ENCODE measurements at regions not wholly inside any gene's neighbourhood (a gene's known extent, or its start where the extent isn't known, plus 50 kb on each side); places are given as distances from the start of the nearest gene placed in this dataset.
"Not testable (repeated sequence)": the region's sequence is repeated elsewhere in the genome, so short reads cannot be mapped to it uniquely, and the experiment has no call there.

DNA sequence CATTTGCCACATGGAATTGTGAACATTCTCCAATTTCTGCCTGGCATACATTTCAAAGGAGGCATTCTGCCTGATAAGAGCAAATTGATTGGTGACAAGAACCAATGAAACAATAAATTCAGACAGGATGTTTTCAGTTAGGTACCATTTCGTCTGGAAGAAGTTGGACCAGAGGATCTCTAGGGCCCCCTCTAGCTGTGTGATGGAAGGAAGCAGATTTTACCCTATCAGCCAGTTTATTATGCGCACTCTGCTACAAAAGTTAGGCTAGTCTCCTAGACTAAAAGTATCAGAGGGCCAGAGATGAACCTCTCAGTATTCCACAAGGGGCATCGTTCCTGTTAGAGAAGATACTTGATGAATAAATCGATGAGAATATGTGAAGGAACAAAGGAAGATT lies 118.0 kb downstream of the BUB3 start:
- H3K27me3 ChIP-seq (replicated peaks in 1 of 2; ENCODE audit: control insufficient read depth in 2 of 2, extremely low read depth in 1 of 2, insufficient read depth in 2 of 2, low read length in 1 of 2), result peaks cover 7 to 12% of the 10 kb centered on the region in 2 experiments
- peaks cover 25 to 30% of the 10 kb centered on the region in 2 donors for H3K27me3 Mint-ChIP-seq
- no peaks in the 10 kb centered on the region for H3K9me3 ChIP-seq
- H3K36me3 ChIP-seq (ENCODE audit: control insufficient read depth in 2 of 2, extremely low read depth in 1 of 2, insufficient read depth in 1 of 2, low read length in 1 of 2), result no peaks in the 10 kb centered on the region
- ChIA-PET POLR2A (no interaction called here), CTCF (no interaction called here)
- DNase-seq (peak in 3 of 35 experiments; percentile 9 to 22 (median 11)), ATAC-seq (replicated peaks in 1 of 4) (no peak)
- peaks cover 23% of the 10 kb centered on the region for H3K36me3 Mint-ChIP-seq
- H3K27ac Mint-ChIP-seq, result no peak overlapping the region
- H3K27ac ChIP-seq (ENCODE audit: low read length), result no peak overlapping the region
- no peaks in the 10 kb centered on the region for H3K9me3 Mint-ChIP-seq
- peaks cover 0 to 5% (median 4%) of the 10 kb centered on the region in 3 donors for H3K4me1 Mint-ChIP-seq
- no peak overlapping the region for H3K4me3 ChIP-seq (ENCODE audit: control insufficient read depth in 1 of 2, extremely low read depth in 1 of 2, low read length in 1 of 2)
- no peak overlapping the region for H3K4me3 Mint-ChIP-seq
- 59% methylated on average over 3 of the region's 4 CpGs for WGBS (ENCODE audit: insufficient coverage)
- no peaks in the 10 kb centered on the region for H3K4me1 ChIP-seq (ENCODE audit: control insufficient read depth in 1 of 2, extremely low read depth in 1 of 2, insufficient read depth in 2 of 2, low read length in 2 of 2)

DNA sequence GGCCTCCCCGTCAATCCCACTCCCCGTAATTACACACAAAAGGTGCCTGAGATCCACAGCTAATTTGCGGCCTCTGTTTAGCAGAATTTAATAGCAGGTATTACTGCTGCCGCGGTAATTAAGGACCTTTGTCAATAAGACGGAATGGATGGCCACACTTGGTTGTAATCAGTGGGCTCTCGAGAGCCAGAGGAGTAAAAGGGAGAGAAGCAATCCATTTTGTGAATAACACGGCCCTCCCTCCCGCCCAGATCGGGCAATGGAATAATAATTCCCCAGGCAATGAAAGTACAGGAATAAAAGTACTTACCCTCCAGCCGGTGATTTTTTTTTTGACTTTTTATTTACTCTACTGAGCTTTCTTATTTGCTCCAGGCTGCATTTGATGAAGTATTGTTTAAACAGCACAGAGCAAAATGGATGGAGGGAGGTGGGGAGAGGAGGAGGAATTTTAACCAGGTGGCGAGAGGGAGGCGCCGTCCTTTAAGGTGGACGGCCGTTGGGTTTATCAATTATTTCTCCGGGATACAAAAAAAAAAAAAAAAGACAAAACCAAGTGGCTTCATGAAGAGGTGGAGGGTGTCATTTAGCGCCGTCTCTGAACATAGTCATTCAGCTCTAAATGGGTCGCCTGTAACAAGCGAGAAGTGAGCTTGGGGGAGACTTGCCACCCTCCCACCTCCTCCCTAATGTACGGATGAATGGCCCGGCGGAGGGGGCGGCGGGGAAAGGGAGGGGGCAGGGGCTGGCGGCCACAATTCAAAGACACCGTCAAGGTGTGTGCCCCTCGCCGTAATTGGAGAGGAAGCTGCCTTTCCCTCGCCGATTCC lies 120.3 kb downstream of the BUB3 start:
- Mint-ChIP-seq H3K9me3 (no peaks in the 10 kb centered on the region), H3K27me3 (peaks cover 25 to 30% of the 10 kb centered on the region in 2 donors), H3K27ac (no peak overlapping the region), H3K36me3 (peaks cover 28% of the 10 kb centered on the region), H3K4me1 (peaks cover 0 to 5% (median 4%) of the 10 kb centered on the region in 3 donors), H3K4me3 (no peak overlapping the region)
- Histone ChIP-seq H3K36me3 (ENCODE audit: control insufficient read depth in 2 of 2, extremely low read depth in 1 of 2, insufficient read depth in 1 of 2, low read length in 1 of 2) (no peaks in the 10 kb centered on the region), H3K4me3 (ENCODE audit: control insufficient read depth in 1 of 2, extremely low read depth in 1 of 2, low read length in 1 of 2) (no peak overlapping the region), H3K4me1 (ENCODE audit: control insufficient read depth in 1 of 2, extremely low read depth in 1 of 2, insufficient read depth in 2 of 2, low read length in 2 of 2) (no peaks in the 10 kb centered on the region), H3K27ac (ENCODE audit: low read length) (no peak overlapping the region), H3K27me3 (replicated peaks in 1 of 2; ENCODE audit: control insufficient read depth in 2 of 2, extremely low read depth in 1 of 2, insufficient read depth in 2 of 2, low read length in 1 of 2) (peaks cover 7 to 12% of the 10 kb centered on the region in 2 experiments), H3K9me3 (no peaks in the 10 kb centered on the region)
- ChIA-PET POLR2A (interaction anchor here (0.6 to 0.7 kb wide), 4 partner anchors 12 to 34 kb away, joined by 4 to 10 read pairs (median 6); no protein-coding TSS in a partner anchor), CTCF (no interaction called here)
- 62% methylated on average over 12 of the region's 32 CpGs for WGBS (ENCODE audit: insufficient coverage)
- no peak for DNase-seq
- no peak for ATAC-seq (replicated peaks in 1 of 4)

DNA sequence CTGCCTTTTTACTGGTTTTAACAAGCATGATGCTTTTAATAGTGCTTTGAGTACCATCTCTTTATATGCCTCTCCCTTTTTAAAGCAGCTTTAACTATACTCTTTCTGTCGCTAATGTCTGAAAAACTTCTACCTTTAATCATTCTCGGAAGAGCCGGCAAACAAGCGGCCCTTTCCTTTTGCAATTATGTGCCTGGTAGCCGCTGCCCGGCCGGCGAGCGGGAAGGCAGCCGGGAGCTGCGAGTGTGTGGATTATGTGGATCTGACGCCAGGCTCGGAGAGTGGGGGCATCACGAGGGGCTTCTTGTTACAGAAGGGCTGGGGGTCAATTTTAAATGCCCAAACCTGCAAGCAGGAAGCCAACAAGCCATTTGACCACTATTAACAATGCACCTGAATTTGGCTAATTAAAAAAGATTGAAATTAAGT lies 120.9 kb downstream of the BUB3 start:
- no peaks in the 10 kb centered on the region for H3K9me3 Mint-ChIP-seq
- DNase-seq (no peak), ATAC-seq (replicated peaks in 1 of 4) (no peak)
- Histone ChIP-seq H3K27me3 (replicated peaks in 1 of 2; ENCODE audit: control insufficient read depth in 2 of 2, extremely low read depth in 1 of 2, insufficient read depth in 2 of 2, low read length in 1 of 2) (peaks cover 7 to 12% of the 10 kb centered on the region in 2 experiments), H3K36me3 (ENCODE audit: control insufficient read depth in 2 of 2, extremely low read depth in 1 of 2, insufficient read depth in 1 of 2, low read length in 1 of 2) (no peaks in the 10 kb centered on the region), H3K9me3 (no peaks in the 10 kb centered on the region), H3K27ac (ENCODE audit: low read length) (no peak overlapping the region), H3K4me3 (ENCODE audit: control insufficient read depth in 1 of 2, extremely low read depth in 1 of 2, low read length in 1 of 2) (no peak overlapping the region), H3K4me1 (ENCODE audit: control insufficient read depth in 1 of 2, extremely low read depth in 1 of 2, insufficient read depth in 2 of 2, low read length in 2 of 2) (no peaks in the 10 kb centered on the region)
- peak overlapping the region in 1 of 2 donors; percentile 19 for H3K27ac Mint-ChIP-seq
- peaks cover 28% of the 10 kb centered on the region for H3K36me3 Mint-ChIP-seq
- H3K4me1 Mint-ChIP-seq, result peaks cover 0 to 5% (median 4%) of the 10 kb centered on the region in 3 donors
- H3K27me3 Mint-ChIP-seq, result peaks cover 25 to 30% of the 10 kb centered on the region in 2 donors
- WGBS (ENCODE audit: insufficient coverage), result 20% methylated on average over 7 of the region's 14 CpGs
- ChIA-PET CTCF (no interaction called here), POLR2A (interaction anchor here (0.6 to 0.7 kb wide), 3 partner anchors 13 to 35 kb away, joined by 4 to 10 read pairs (median 4); no protein-coding TSS in a partner anchor)
- no peak overlapping the region for H3K4me3 Mint-ChIP-seq

DNA sequence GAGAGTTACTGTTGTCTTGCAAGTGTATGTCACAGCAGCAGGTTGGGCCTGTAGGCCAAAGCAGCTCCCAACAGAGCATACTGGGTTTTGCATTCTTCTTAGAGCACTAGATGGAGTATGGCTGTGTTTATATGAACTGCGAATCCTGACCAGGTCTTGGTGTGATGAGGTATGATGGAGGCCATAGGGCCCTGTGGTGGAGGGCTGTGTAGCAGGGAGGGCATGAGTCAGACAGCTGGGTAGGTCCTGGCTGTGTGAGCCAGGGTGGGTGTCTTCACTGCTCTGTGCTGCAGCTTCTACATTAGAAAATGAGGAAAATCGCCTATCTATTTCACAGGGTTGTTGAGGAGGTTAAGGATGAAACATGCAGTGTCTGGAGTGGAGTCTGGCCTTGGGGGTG lies 124.2 kb downstream of the BUB3 start:
- ATAC-seq (replicated peaks in 1 of 4), result no peak
- Histone ChIP-seq H3K9me3 (no peaks in the 10 kb centered on the region), H3K4me1 (ENCODE audit: control insufficient read depth in 1 of 2, extremely low read depth in 1 of 2, insufficient read depth in 2 of 2, low read length in 2 of 2) (no peaks in the 10 kb centered on the region), H3K27me3 (replicated peaks in 1 of 2; ENCODE audit: control insufficient read depth in 2 of 2, extremely low read depth in 1 of 2, insufficient read depth in 2 of 2, low read length in 1 of 2) (peaks cover 4 to 12% of the 10 kb centered on the region in 2 experiments), H3K36me3 (ENCODE audit: control insufficient read depth in 2 of 2, extremely low read depth in 1 of 2, insufficient read depth in 1 of 2, low read length in 1 of 2) (no peaks in the 10 kb centered on the region), H3K27ac (ENCODE audit: low read length) (no peak overlapping the region), H3K4me3 (ENCODE audit: control insufficient read depth in 1 of 2, extremely low read depth in 1 of 2, low read length in 1 of 2) (no peak overlapping the region)
- Mint-ChIP-seq H3K4me3 (no peak overlapping the region), H3K27ac (no peak overlapping the region), H3K27me3 (peaks cover 13 to 17% of the 10 kb centered on the region in 2 donors), H3K36me3 (peaks cover 26% of the 10 kb centered on the region), H3K9me3 (no peaks in the 10 kb centered on the region), H3K4me1 (peaks cover 0 to 2% (median 0%) of the 10 kb centered on the region in 3 donors)
- WGBS (ENCODE audit: insufficient coverage), result 83% methylated on average over 2 of the region's 2 CpGs
- ChIA-PET CTCF (no interaction called here), POLR2A (no interaction called here)
- DNase-seq, result no peak

DNA sequence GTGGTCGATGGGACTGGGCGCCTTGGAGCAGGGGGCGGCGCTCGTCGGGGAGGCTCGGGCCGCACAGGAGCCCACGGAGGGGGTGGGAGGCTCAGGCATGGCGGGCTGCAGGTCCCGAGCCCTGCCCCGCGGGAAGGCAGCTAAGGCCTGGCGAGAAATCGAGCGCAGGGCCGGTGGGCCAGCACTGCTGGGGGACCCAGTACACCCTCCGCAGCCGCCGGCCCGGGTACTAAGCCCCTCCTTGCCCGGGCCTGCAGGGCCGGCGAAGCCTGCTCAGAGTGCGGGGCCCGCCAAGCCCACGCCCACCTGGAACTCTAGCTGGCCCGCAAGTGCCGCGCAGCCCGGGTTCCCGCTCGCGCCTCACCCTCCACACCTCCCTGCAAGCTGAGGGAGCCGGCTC lies 129.2 kb downstream of the BUB3 start:
- H3K27me3 ChIP-seq (replicated peaks in 1 of 2; ENCODE audit: control insufficient read depth in 2 of 2, extremely low read depth in 1 of 2, insufficient read depth in 2 of 2, low read length in 1 of 2); CTCF ChIA-PET; H3K4me1 ChIP-seq (ENCODE audit: control insufficient read depth in 1 of 2, extremely low read depth in 1 of 2, insufficient read depth in 2 of 2, low read length in 2 of 2); H3K9me3 ChIP-seq; H3K4me1 Mint-ChIP-seq; H3K27ac Mint-ChIP-seq; H3K36me3 ChIP-seq (ENCODE audit: control insufficient read depth in 2 of 2, extremely low read depth in 1 of 2, insufficient read depth in 1 of 2, low read length in 1 of 2); DNase-seq; ATAC-seq (replicated peaks in 1 of 4); H3K27ac ChIP-seq (ENCODE audit: low read length); POLR2A ChIA-PET; H3K27me3 Mint-ChIP-seq; H3K4me3 Mint-ChIP-seq; H3K9me3 Mint-ChIP-seq; H3K4me3 ChIP-seq (ENCODE audit: control insufficient read depth in 1 of 2, extremely low read depth in 1 of 2, low read length in 1 of 2): not testable (repeated sequence)
- peaks cover 30% of the 10 kb centered on the region for H3K36me3 Mint-ChIP-seq
- WGBS (ENCODE audit: insufficient coverage), result 96% methylated on average over 16 of the region's 35 CpGs

DNA sequence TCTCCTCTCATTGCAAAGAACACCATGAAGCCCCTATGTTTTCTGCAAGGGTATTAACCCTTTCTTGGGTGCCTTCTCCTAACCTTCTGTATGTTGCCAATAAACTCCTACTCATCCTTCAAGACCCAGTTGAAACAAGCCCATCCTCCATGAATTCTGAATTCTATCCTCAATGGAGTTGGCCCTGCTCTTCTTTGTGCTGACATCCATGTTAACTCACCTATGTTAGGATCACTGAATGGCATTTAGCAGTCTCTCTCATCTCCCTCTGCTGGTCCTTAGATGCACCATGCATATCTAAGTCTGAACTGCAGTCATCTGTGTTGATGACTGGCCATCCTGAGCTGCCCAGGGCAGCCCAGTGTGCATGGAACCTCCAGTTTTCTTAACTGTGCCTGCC lies 129.8 kb downstream of the BUB3 start:
- Histone ChIP-seq H3K9me3 (no peaks in the 10 kb centered on the region), H3K27me3 (replicated peaks in 1 of 2; ENCODE audit: control insufficient read depth in 2 of 2, extremely low read depth in 1 of 2, insufficient read depth in 2 of 2, low read length in 1 of 2) (peaks cover 0 to 7% of the 10 kb centered on the region in 2 experiments), H3K27ac (ENCODE audit: low read length) (no peak overlapping the region), H3K36me3 (ENCODE audit: control insufficient read depth in 2 of 2, extremely low read depth in 1 of 2, insufficient read depth in 1 of 2, low read length in 1 of 2) (no peaks in the 10 kb centered on the region), H3K4me3 (ENCODE audit: control insufficient read depth in 1 of 2, extremely low read depth in 1 of 2, low read length in 1 of 2) (no peak overlapping the region), H3K4me1 (ENCODE audit: control insufficient read depth in 1 of 2, extremely low read depth in 1 of 2, insufficient read depth in 2 of 2, low read length in 2 of 2) (no peaks in the 10 kb centered on the region)
- Mint-ChIP-seq H3K27ac (no peak overlapping the region), H3K27me3 (no peaks in the 10 kb centered on the region), H3K36me3 (peaks cover 30% of the 10 kb centered on the region), H3K4me3 (no peak overlapping the region), H3K4me1 (peaks cover 0 to 1% (median 0%) of the 10 kb centered on the region in 3 donors), H3K9me3 (no peaks in the 10 kb centered on the region)
- POLR2A ChIA-PET, result no interaction called here
- DNase-seq (peak in 1 of 35 experiments; percentile 7), ATAC-seq (replicated peaks in 1 of 4) (no peak)
- CTCF ChIA-PET, result no interaction called here

Data from T-cell (primary cell).